GM12878 (cell line): ENCODE measurements at regions not wholly inside any gene's neighbourhood (a gene's known extent, or its start where the extent isn't known, plus 50 kb on each side); places are given as distances from the start of the nearest gene placed in this dataset.

Experiments
- ATF7 ChIP-seq: fragments of 450-650 bp; IDR thresholded peaks from 2 replicates; pipeline ENCODE4 v1.6.1; 2016; ENCODE audit warnings: low read depth, mild to moderate bottlenecking
- CHD1 ChIP-seq: IDR thresholded peaks from 2 replicates; pipeline ENCODE4 v1.6.1; 2012; ENCODE audit warnings: low read depth, low read length, improper control_type of control experiment
- CHD2 ChIP-seq: IDR thresholded peaks from 2 replicates; pipeline ENCODE4 v1.6.1; 2011; ENCODE audit warnings: low read depth, low read length, improper control_type of control experiment, borderline replicate concordance
- EGR1 ChIP-seq, 2 experiments: IDR thresholded peaks; 1 replicate in 1 of 2; 2 replicates in 1 of 2; pipeline ENCODE4 v1.6.1; 2011 to 2012; ENCODE audit warnings: low read depth in 2 of 2, low read length in 2 of 2, borderline replicate concordance in 1 of 2, mild to moderate bottlenecking in 1 of 2, moderate library complexity in 1 of 2
- ETV6 ChIP-seq, 2 experiments: fragments of 450-650 bp in 1 of 2; IDR thresholded peaks in 1 of 2; conservative IDR thresholded peaks in 1 of 2; 2 replicates each; pipeline ENCODE4 v1.6.1; 2014; ENCODE audit warnings: antibody characterized with exemption in 1 of 2, borderline replicate concordance in 1 of 2, low read depth in 1 of 2, mild to moderate bottlenecking in 1 of 2, moderate library complexity in 1 of 2
- LARP7 ChIP-seq: fragments of 450-650 bp; IDR thresholded peaks from 2 replicates; pipeline ENCODE4 v1.6.1; 2017; ENCODE audit warnings: mild to moderate bottlenecking
- MEF2B ChIP-seq: fragments of 450-650 bp; IDR thresholded peaks from 2 replicates; pipeline ENCODE4 v1.6.1; 2018; ENCODE audit warnings: mild to moderate bottlenecking, moderate library complexity; ENCODE audit not compliant: partially characterized antibody, poor library complexity, severe bottlenecking
- POLR2A ChIP-seq: IDR thresholded peaks from 2 replicates; pipeline ENCODE4 v1.6.1; 2011; ENCODE audit warnings: low read depth, mild to moderate bottlenecking, low read length
- POLR2AphosphoS2 ChIP-seq: IDR thresholded peaks from 2 replicates; pipeline ENCODE4 v1.6.1; 2011; ENCODE audit warnings: low read depth, mild to moderate bottlenecking, low read length, improper control_type of control experiment, moderate library complexity
- RCOR1 ChIP-seq: conservative IDR thresholded peaks from 2 replicates; pipeline ENCODE4 v1.6.1; 2012; ENCODE audit warnings: low read depth, low read length, improper control_type of control experiment
- SMC3 ChIP-seq: IDR thresholded peaks from 2 replicates; pipeline ENCODE4 v1.6.1; 2011; ENCODE audit warnings: low read length, improper control_type of control experiment, borderline replicate concordance
- SREBF1 ChIP-seq: IDR thresholded peaks from 2 replicates; pipeline ENCODE4 v1.6.1; 2012; ENCODE audit warnings: mild to moderate bottlenecking, low read length
- TF ChIP-seq, protein P1 (sequence below): fragments of 450-650 bp; IDR thresholded peaks from 2 replicates; pipeline ENCODE4 v1.6.1; 2018; ENCODE audit warnings: borderline replicate concordance, mild to moderate bottlenecking; ENCODE audit not compliant: partially characterized antibody

DNA sequence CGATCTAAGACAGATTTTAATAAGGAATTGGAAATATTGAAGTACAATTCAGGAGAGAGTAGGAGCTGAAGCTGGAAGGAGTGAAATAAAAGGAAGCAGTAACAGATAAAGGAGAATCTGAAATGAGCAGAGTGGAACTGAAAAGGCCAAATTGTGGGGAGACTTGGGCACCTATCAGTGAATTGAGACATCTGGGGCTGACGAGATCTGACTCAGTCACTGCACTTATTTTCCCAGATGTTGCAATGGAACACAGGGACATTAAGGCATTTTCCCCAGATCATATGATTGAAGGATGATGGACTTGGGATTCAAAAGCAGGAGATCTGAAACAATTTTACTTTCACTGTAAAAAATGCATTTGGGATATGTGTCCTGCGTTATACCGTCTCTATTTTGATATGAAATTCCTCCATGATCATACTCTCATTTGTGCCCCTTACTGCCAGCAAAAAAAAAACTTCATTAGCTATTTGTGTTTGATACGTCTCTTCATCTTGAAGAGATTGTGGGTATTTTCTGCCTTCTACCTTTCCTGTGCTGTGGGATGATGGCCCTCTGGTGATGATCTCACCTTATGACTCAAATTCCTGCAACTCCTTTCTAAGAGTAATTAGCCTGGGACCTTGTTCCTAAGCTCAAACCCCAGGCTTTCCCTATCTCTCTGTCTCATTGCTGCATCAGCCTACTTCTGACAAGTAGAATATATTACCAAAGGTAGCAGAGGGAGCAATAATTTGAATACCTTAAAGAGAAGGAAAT is 278.5 kb upstream of the MAN1A1 start (continued):
- TF ChIP-seq, protein P1, sequence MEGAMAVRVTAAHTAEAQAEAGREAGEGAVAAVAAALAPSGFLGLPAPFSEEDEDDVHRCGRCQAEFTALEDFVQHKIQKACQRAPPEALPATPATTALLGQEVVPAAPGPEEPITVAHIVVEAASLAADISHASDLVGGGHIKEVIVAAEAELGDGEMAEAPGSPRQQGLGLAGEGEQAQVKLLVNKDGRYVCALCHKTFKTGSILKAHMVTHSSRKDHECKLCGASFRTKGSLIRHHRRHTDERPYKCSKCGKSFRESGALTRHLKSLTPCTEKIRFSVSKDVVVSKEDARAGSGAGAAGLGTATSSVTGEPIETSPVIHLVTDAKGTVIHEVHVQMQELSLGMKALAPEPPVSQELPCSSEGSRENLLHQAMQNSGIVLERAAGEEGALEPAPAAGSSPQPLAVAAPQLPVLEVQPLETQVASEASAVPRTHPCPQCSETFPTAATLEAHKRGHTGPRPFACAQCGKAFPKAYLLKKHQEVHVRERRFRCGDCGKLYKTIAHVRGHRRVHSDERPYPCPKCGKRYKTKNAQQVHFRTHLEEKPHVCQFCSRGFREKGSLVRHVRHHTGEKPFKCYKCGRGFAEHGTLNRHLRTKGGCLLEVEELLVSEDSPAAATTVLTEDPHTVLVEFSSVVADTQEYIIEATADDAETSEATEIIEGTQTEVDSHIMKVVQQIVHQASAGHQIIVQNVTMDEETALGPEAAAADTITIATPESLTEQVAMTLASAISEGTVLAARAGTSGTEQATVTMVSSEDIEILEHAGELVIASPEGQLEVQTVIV: no peak
- TF ChIP-seq RCOR1: no peak
- TF ChIP-seq SMC3: no peak
- no peak for TF ChIP-seq POLR2AphosphoS2
- no peak for TF ChIP-seq EGR1 (IDR thresholded peaks at IDR 0.05; ENCODE audit: borderline replicate concordance in 1 of 2, low read depth in 2 of 2, low read length in 2 of 2)
- TF ChIP-seq SREBF1: no peak
- TF ChIP-seq ATF7: no peak
- no peak for TF ChIP-seq MEF2B
- no peak for TF ChIP-seq CHD1
- TF ChIP-seq LARP7: no peak
- TF ChIP-seq CHD2: no peak
- TF ChIP-seq POLR2A: no peak
- TF ChIP-seq ETV6 (conservative IDR thresholded peaks at IDR 0.05 in 1 of 2, IDR thresholded peaks at IDR 0.05 in 1 of 2; ENCODE audit: borderline replicate concordance in 1 of 2, low read depth in 1 of 2): no peak
